HEK293 (cell line): ENCODE measurements at regions not wholly inside any gene's neighbourhood (a gene's known extent, or its start where the extent isn't known, plus 50 kb on each side); places are given as distances from the start of the nearest gene placed in this dataset.

Experiments used
- ZNF114 ChIP-seq: fragments of 450-650 bp; formaldehyde crosslinking; IDR thresholded peaks from 2 replicates; pipeline ENCODE4 v1.5.0; 2017; ENCODE audit warnings: missing biosample characterization, missing genetic modification characterization
- ZNF626 ChIP-seq: fragments of 450-650 bp; sonication (Bioruptor Pico); formaldehyde crosslinking; IDR thresholded peaks from 2 replicates; pipeline ENCODE4 v1.5.1; 2018; ENCODE audit warnings: missing biosample characterization, missing genetic modification characterization, inconsistent platforms

GRCh38 chr20:63058696-63059335 lies 52.1 kb upstream of the BHLHE23 start:
- TF ChIP-seq ZNF626 (no peak), ZNF114 (tag by site-specific recombination) (no peak)
